DND-41 (cell line): ENCODE measurements at regions not wholly inside any gene's neighbourhood (a gene's known extent, or its start where the extent isn't known, plus 50 kb on each side); places are given as distances from the start of the nearest gene placed in this dataset.

Experiments
- CTCF ChIP-seq: IDR thresholded peaks from 2 replicates; pipeline ENCODE4 v1.5.1; 2012; ENCODE audit warnings: borderline replicate concordance, low read length, moderate library complexity, mild to moderate bottlenecking; ENCODE audit not compliant: poor library complexity, severe bottlenecking; ENCODE audit errors: extremely low read depth
- EZH2 ChIP-seq: IDR thresholded peaks from 3 replicates; pipeline ENCODE4 v1.6.1; 2012; ENCODE audit warnings: borderline replicate concordance, low read depth, mild to moderate bottlenecking, moderate library complexity, low read length, inconsistent platforms; ENCODE audit not compliant: severe bottlenecking

- no peak for TF ChIP-seq CTCF
- no peak for TF ChIP-seq EZH2
Measured at GRCh38 chr1:78298349-78298748, 192.4 kb upstream of the PTGFR start.
